Testis (tissue), 2 donors: ENCODE measurements at regions not wholly inside any gene's neighbourhood (a gene's known extent, or its start where the extent isn't known, plus 50 kb on each side); places are given as distances from the start of the nearest gene placed in this dataset.

Experiments
- CTCF ChIP-seq, 3 experiments: fragments of 450-650 bp in 2 of 3; fragments of 200-600 bp in 1 of 3; sonication (generic) in 1 of 3; IDR thresholded peaks; one replicate each; pipeline ENCODE4 v1.5.1; 2016 to 2019; ENCODE audit warnings: antibody characterized with exemption in 3 of 3, mild to moderate bottlenecking in 2 of 3, moderate library complexity in 1 of 3
- POLR2A ChIP-seq: fragments of 450-650 bp; IDR thresholded peaks from one replicate; pipeline ENCODE4 v1.6.1; 2017; ENCODE audit warnings: antibody characterized with exemption, mild to moderate bottlenecking, moderate library complexity

- TF ChIP-seq CTCF (IDR thresholded peaks at IDR 0.05) (no peak), POLR2A (no peak)
Measured at GRCh38 chr14:87312169-87312893, 680.7 kb downstream of the GALC start.
